HG03460 (cell line): ENCODE measurements at regions not wholly inside any gene's neighbourhood (a gene's known extent, or its start where the extent isn't known, plus 50 kb on each side); places are given as distances from the start of the nearest gene placed in this dataset.

Experiments
- ATAC-seq: cut with Tn5 transposase; IDR thresholded peaks from one replicate; pipeline ENCODE4 v1.9.1; 2021; ENCODE audit not compliant: unreplicated experiment

- ATAC-seq, result no peak
These were observed 218.9 kb downstream of the PLOD2 start for GRCh38 chr3:145942052-145942451.

- no peak for ATAC-seq
These were observed 217.0 kb downstream of the PLOD2 start for GRCh38 chr3:145943952-145944351.

- ATAC-seq, result no peak
These were observed 209.5 kb downstream of the PLOD2 start for GRCh38 chr3:145951441-145951840.

- no peak for ATAC-seq
These were observed 208.4 kb downstream of the PLOD2 start for GRCh38 chr3:145952536-145952935.

- ATAC-seq, result no peak
These were observed 207.7 kb downstream of the PLOD2 start for GRCh38 chr3:145953316-145953715.

GRCh38 chr3:145959457-145960088, 201.4 kb downstream of the PLOD2 start:
- no peak for ATAC-seq

- no peak for ATAC-seq
These were observed 197.9 kb downstream of the PLOD2 start for GRCh38 chr3:145963111-145963510.

- ATAC-seq, result no peak
These were observed 193.9 kb downstream of the PLOD2 start for GRCh38 chr3:145967043-145967442.

GRCh38 chr3:145971186-145971585, 189.8 kb downstream of the PLOD2 start:
- no peak for ATAC-seq

GRCh38 chr3:145972851-145973250, 188.1 kb downstream of the PLOD2 start:
- ATAC-seq, result no peak

- ATAC-seq, result no peak
These were observed 179.9 kb downstream of the PLOD2 start for GRCh38 chr3:145981056-145981455.

GRCh38 chr3:145983101-145983500, 177.9 kb downstream of the PLOD2 start:
- no peak for ATAC-seq
